ENCODE measurements at regions not wholly inside any gene's neighbourhood (a gene's known extent, or its start where the extent isn't known, plus 50 kb on each side); places are given as distances from the start of the nearest gene placed in this dataset.

- no peak overlapping the region for H3K4ac ChIP-seq (ENCODE audit: low read depth, low read length)
- H3K4me2 ChIP-seq (ENCODE audit: insufficient read depth, insufficient read length, low read length) = no peak overlapping the region
- H3K79me2 ChIP-seq (ENCODE audit: insufficient read depth, low read length) = no peaks in the 10 kb centered on the region
- H4K91ac ChIP-seq (ENCODE audit: insufficient read length, low read depth, low read length) = no peak overlapping the region
- H3K23ac ChIP-seq (ENCODE audit: insufficient read length, low read depth, low read length) = no peak overlapping the region
- H2AK5ac ChIP-seq (ENCODE audit: insufficient read length, low read length) = no peak overlapping the region
- H3K79me1 ChIP-seq (ENCODE audit: insufficient read depth, low read depth, low read length, poor library complexity, severe bottlenecking) = no peaks in the 10 kb centered on the region
- H2BK5ac ChIP-seq (ENCODE audit: insufficient read length, low read length) = no peak overlapping the region
- no peaks in the 10 kb centered on the region for H3K23me2 ChIP-seq (ENCODE audit: insufficient read length, low read depth, low read length, poor library complexity, severe bottlenecking)
- H3K9ac ChIP-seq (ENCODE audit: extremely low read depth, insufficient read length, low read length) = no peak overlapping the region
- TF ChIP-seq CTCF (conservative IDR thresholded peaks at IDR 0.05) = no peak
- H4K5ac ChIP-seq (ENCODE audit: insufficient read length, low read depth, low read length) = no peak overlapping the region
- Mint-ChIP-seq H3K4me1 (peaks cover 28 to 51% of the 10 kb centered on the region in 2 experiments), H3K9me3 (peaks cover 0 to 3% of the 10 kb centered on the region in 2 experiments; a peak in 1 of 5 replicates), H3K4me3 (peak overlapping the region in 1 of 2 experiments; percentile 47; a peak in 3 of 5 replicates), H3K36me3 (ENCODE audit: insufficient read depth in 1 of 3, low read depth in 3 of 3) (no peaks in the 10 kb centered on the region), H3K27me3 (ENCODE audit: low read depth) (no peaks in the 10 kb centered on the region; the same call in 1 of the 2 replicates), H3K27ac (peak overlapping the region in 2 of 3 experiments; percentile 94; a peak in 5 of 7 replicates)
- no CpG with 5 or more reads among the region's 11 CpGs for WGBS (ENCODE audit: extremely low coverage, insufficient read length, low lambda C conversion rate)
- H4K8ac ChIP-seq (replicated peaks; ENCODE audit: insufficient read length, low read depth, low read length) = no peak overlapping the region
- no peak overlapping the region for H2AFZ ChIP-seq (ENCODE audit: low read length)
- no peak overlapping the region for H3T11ph ChIP-seq (ENCODE audit: low read length)
- H2BK20ac ChIP-seq (ENCODE audit: low read depth, low read length, poor library complexity, severe bottlenecking) = no peak overlapping the region
- H3K4me1 ChIP-seq (ENCODE audit: insufficient read depth, low read length) = peaks cover 7% of the 10 kb centered on the region; the same call in 1 of the 2 replicates
- H2BK12ac ChIP-seq (ENCODE audit: insufficient read length, low read depth, low read length) = no peak overlapping the region
- no peak overlapping the region for H3K14ac ChIP-seq (ENCODE audit: insufficient read depth, low read length)
- no peak for DNase-seq
- H4K20me1 ChIP-seq (ENCODE audit: control insufficient read depth, insufficient read depth, insufficient read length) = no peaks in the 10 kb centered on the region
- no peaks in the 10 kb centered on the region for H3K9me3 ChIP-seq (ENCODE audit: control insufficient read depth, low read depth, low read length)
- no peak overlapping the region for H3K18ac ChIP-seq (ENCODE audit: insufficient read length, low read depth, low read length)
- H2BK15ac ChIP-seq (ENCODE audit: low read depth, low read length) = no peak overlapping the region
- H3K27ac ChIP-seq (ENCODE audit: insufficient read length, low read depth, low read length) = no peak overlapping the region
- H3K27me3 ChIP-seq (ENCODE audit: insufficient read depth, low read length) = no peaks in the 10 kb centered on the region
- no peak overlapping the region for H3K56ac ChIP-seq (ENCODE audit: insufficient read length, low read depth, low read length)
- no peak overlapping the region for H2BK120ac ChIP-seq (ENCODE audit: low read depth, low read length, poor library complexity, severe bottlenecking)
Measured at GRCh38 chr3:113104357-113105092, 106.8 kb upstream of the BOC start.
